DND-41 (cell line): ENCODE measurements at regions not wholly inside any gene's neighbourhood (a gene's known extent, or its start where the extent isn't known, plus 50 kb on each side); places are given as distances from the start of the nearest gene placed in this dataset.

ENCODE experiments used
- EZH2 ChIP-seq: IDR thresholded peaks from 3 replicates; pipeline ENCODE4 v1.6.1; 2012; ENCODE audit warnings: borderline replicate concordance, low read depth, mild to moderate bottlenecking, moderate library complexity, low read length, inconsistent platforms; ENCODE audit not compliant: severe bottlenecking
- TF ChIP-seq, protein P1 (sequence below): IDR thresholded peaks from 2 replicates; pipeline ENCODE4 v1.5.1; 2012; ENCODE audit warnings: borderline replicate concordance, low read length, moderate library complexity, mild to moderate bottlenecking; ENCODE audit not compliant: poor library complexity, severe bottlenecking; ENCODE audit errors: extremely low read depth

DNA sequence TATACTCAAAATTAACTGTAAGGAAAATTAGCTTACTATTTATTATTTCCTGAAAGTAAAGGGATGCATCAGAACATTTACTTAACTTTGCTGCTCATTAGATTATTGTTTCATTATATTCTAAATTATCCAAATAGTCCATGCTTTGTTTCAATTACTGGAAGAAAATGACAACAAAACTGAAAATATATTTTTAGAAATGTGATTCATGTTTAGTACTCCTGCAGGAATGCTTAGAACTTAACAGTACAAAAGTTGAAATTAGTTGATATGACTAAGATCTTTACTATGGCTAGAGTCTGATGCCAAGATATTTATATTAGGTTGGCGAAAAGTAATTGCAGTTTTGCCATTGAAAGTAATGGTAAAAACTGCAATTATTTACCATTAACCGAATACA, 660.5 kb upstream of the PABPC4L start:
- TF ChIP-seq, protein P1, sequence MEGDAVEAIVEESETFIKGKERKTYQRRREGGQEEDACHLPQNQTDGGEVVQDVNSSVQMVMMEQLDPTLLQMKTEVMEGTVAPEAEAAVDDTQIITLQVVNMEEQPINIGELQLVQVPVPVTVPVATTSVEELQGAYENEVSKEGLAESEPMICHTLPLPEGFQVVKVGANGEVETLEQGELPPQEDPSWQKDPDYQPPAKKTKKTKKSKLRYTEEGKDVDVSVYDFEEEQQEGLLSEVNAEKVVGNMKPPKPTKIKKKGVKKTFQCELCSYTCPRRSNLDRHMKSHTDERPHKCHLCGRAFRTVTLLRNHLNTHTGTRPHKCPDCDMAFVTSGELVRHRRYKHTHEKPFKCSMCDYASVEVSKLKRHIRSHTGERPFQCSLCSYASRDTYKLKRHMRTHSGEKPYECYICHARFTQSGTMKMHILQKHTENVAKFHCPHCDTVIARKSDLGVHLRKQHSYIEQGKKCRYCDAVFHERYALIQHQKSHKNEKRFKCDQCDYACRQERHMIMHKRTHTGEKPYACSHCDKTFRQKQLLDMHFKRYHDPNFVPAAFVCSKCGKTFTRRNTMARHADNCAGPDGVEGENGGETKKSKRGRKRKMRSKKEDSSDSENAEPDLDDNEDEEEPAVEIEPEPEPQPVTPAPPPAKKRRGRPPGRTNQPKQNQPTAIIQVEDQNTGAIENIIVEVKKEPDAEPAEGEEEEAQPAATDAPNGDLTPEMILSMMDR = no peak
- TF ChIP-seq EZH2 = no peak
